HCT116 (cell line): ENCODE measurements at regions not wholly inside any gene's neighbourhood (a gene's known extent, or its start where the extent isn't known, plus 50 kb on each side); places are given as distances from the start of the nearest gene placed in this dataset.

Source experiments
- ATAC-seq: fragments of 200-7000 bp; cut with Tn5 transposase; 2 replicates; pipeline ENCODE4 v1.9.1; 2020; ENCODE audit warnings: mild to moderate bottlenecking, moderate library complexity
- BruUV-seq: library from RNA; stranded (reverse); fragments of 400-500 nt; replicated peaks from 2 replicates; lab custom pipeline; 2021; lab: Mats Ljungman, UMichigan
- CTCF ChIA-PET: fragments of 300-600 bp; sonication (Branson Sonifier 250); formaldehyde crosslinking; loops from one replicate; lab custom pipeline; 2021; ENCODE audit warnings: antibody characterized with exemption; lab: Charles Lee
- POLR2A ChIA-PET: fragments of 300-600, 350-600 bp; sonication (Branson Sonifier 250); formaldehyde crosslinking; loops from one replicate; lab custom pipeline; 2021; ENCODE audit warnings: antibody characterized with exemption; lab: Charles Lee
- RAD21 ChIA-PET, 2 experiments: fragments of 300-600 bp; sonication (Branson Sonifier 250); formaldehyde crosslinking; loops; one replicate each; lab custom pipeline; 2023; ENCODE audit warnings: low total read pairs in 2 of 2; ENCODE audit not compliant: uncharacterized antibody in 2 of 2, unreplicated experiment in 2 of 2, low non-redundant PET in 1 of 2; lab: Charles Lee
- DNase-seq: peaks from one replicate; pipeline ENCODE4 v3.0.0-alpha.2; 2010; ENCODE audit warnings: low read depth, low spot score
- H2AFZ ChIP-seq: fragments of 200-600 bp; shearing (Covaris generic), sonication (generic); 2 replicates; pipeline ENCODE4 v1.6.1; 2017; ENCODE audit warnings: low read depth, mixed run types, mixed read lengths, antibody characterized with exemption, low read length; ENCODE audit not compliant: poor library complexity, severe bottlenecking
- H3K27ac ChIP-seq: 2 replicates; pipeline ENCODE4 v1.5.1; 2012; ENCODE audit warnings: low read depth, low read length
- H3K27me3 ChIP-seq: fragments of 200-600 bp; sonication (generic); 2 replicates; pipeline ENCODE4 v1.6.1; 2016; ENCODE audit warnings: mixed run types, low read length, mixed read lengths; ENCODE audit not compliant: insufficient read depth
- H3K36me3 ChIP-seq, 2 experiments: fragments of 200-500 bp in 1 of 2; fragments of 200-600 bp in 1 of 2; sonication (Bioruptor generic) in 1 of 2; sonication (generic) in 1 of 2; 2 replicates each; pipeline versions ENCODE4 v1.5.1 to v1.6.1; 2014 to 2016; ENCODE audit warnings: low read length in 2 of 2, inconsistent platforms in 1 of 2, mixed read lengths in 1 of 2, mixed run types in 1 of 2; ENCODE audit not compliant: insufficient read depth in 2 of 2, control insufficient read depth in 1 of 2
- H3K4me1 ChIP-seq, 2 experiments: fragments of 200-600 bp in 1 of 2; sonication (generic) in 1 of 2; 2 replicates each; pipeline versions ENCODE4 v1.5.1 to v1.6.1; 2012 to 2017; ENCODE audit warnings: low read length in 2 of 2, inconsistent platforms in 1 of 2, mild to moderate bottlenecking in 1 of 2, mixed read lengths in 1 of 2, mixed run types in 1 of 2, moderate library complexity in 1 of 2; ENCODE audit not compliant: insufficient read depth in 2 of 2, control insufficient read depth in 1 of 2
- H3K4me2 ChIP-seq: fragments of 200-600 bp; sonication (generic); 2 replicates; pipeline ENCODE4 v1.6.1; 2017; ENCODE audit warnings: mixed run types, low read length, mixed read lengths
- H3K4me3 ChIP-seq, 2 experiments: fragments of 200-600 bp in 1 of 2; sonication (generic) in 1 of 2; replicated peaks in 1 of 2; 2 replicates each; pipeline ENCODE4 v1.5.1; 2011 to 2016; ENCODE audit warnings: low read length in 2 of 2, control low read depth in 1 of 2, low read depth in 1 of 2, mild to moderate bottlenecking in 1 of 2, mixed read lengths in 1 of 2, mixed run types in 1 of 2
- H3K79me2 ChIP-seq: fragments of 200-600 bp; sonication (generic); 2 replicates; pipeline ENCODE4 v1.6.1; 2017; ENCODE audit warnings: mild to moderate bottlenecking, mixed run types, low read length, moderate library complexity, mixed read lengths; ENCODE audit not compliant: insufficient read depth
- H3K9ac ChIP-seq: fragments of 200-600 bp; sonication (generic); 2 replicates; pipeline ENCODE4 v1.6.1; 2016; ENCODE audit warnings: low read length, mixed read lengths
- H3K9me2 ChIP-seq: fragments of 200-600 bp; sonication (generic), shearing (Covaris generic); 2 replicates; pipeline ENCODE4 v1.6.1; 2017; ENCODE audit warnings: mixed run types, mild to moderate bottlenecking, moderate library complexity; ENCODE audit not compliant: insufficient read depth
- H3K9me3 ChIP-seq, 2 experiments: fragments of 200-500 bp in 1 of 2; fragments of 200-600 bp in 1 of 2; sonication (Bioruptor generic) in 1 of 2; sonication (generic) in 1 of 2; 2 replicates each; pipeline ENCODE4 v1.6.1; 2014 to 2017; ENCODE audit warnings: low read length in 2 of 2, mixed read lengths in 2 of 2, inconsistent platforms in 1 of 2, low read depth in 1 of 2, mild to moderate bottlenecking in 1 of 2, mixed run types in 1 of 2, moderate library complexity in 1 of 2; ENCODE audit not compliant: control insufficient read depth in 1 of 2, insufficient read depth in 1 of 2
- H4K20me1 ChIP-seq: fragments of 200-600 bp; sonication (generic), shearing (Covaris generic); 2 replicates; pipeline ENCODE4 v1.6.1; 2017; ENCODE audit warnings: mixed run types, mild to moderate bottlenecking, moderate library complexity; ENCODE audit not compliant: insufficient read depth
- EGR1 ChIP-seq: IDR thresholded peaks from 2 replicates; pipeline ENCODE4 v1.6.1; 2012; ENCODE audit warnings: low read depth
- EZH2 ChIP-seq: fragments of 200-600 bp; sonication (generic); IDR thresholded peaks from 2 replicates; pipeline ENCODE4 v1.6.1; 2017; ENCODE audit warnings: antibody characterized with exemption, mixed run types
- FOSL1 ChIP-seq: IDR thresholded peaks from 2 replicates; pipeline ENCODE4 v1.6.1; 2012; ENCODE audit warnings: low read depth
- MAX ChIP-seq: IDR thresholded peaks from 2 replicates; pipeline ENCODE4 v1.6.1; 2012
- POLR2AphosphoS5 ChIP-seq: IDR thresholded peaks from 2 replicates; pipeline ENCODE4 v1.6.1; 2011; ENCODE audit warnings: mild to moderate bottlenecking, low read depth, low read length, moderate library complexity
- REST ChIP-seq: IDR thresholded peaks from 2 replicates; pipeline ENCODE4 v1.6.1; 2012; ENCODE audit warnings: low read depth
- SP1 ChIP-seq: IDR thresholded peaks from 2 replicates; pipeline ENCODE4 v1.6.1; 2012; ENCODE audit warnings: low read depth
- intact Hi-C: fragments of 100-400 bp; cut with micrococcal nuclease; formaldehyde crosslinking; loops from 2 replicates; pipeline ENCODE4 v1.10.0; 2022
- TF ChIP-seq, protein P1 (sequence below): IDR thresholded peaks from 2 replicates; pipeline ENCODE4 v1.6.1; 2011; ENCODE audit warnings: mild to moderate bottlenecking, low read length, moderate library complexity; ENCODE audit not compliant: insufficient replicate concordance; ENCODE audit errors: extremely low read depth

DNA sequence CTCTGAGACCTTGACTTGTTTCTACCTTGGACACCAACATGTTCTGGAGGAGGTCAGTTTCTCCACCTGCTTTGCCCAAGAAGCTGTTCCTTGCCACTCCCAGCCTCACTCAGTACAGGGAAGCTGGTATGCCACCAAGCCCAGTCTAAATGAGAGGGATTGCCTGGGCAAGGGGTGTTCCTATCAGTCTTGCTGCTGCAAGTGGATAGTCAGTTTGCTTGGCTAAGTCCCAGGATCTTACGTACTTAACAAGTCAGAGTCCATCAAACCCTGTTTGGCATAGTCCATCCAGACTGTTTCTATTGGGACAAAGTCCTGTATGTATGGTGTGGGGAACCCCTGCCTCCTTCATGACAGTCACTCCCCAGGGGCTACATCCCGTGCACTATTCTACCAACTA is 66.6 kb downstream of the RPL27A start:
- no peak overlapping the region for H2AFZ ChIP-seq
- DNase-seq (no peak), ATAC-seq (no peak)
- no peaks in the 10 kb centered on the region for H3K79me2 ChIP-seq
- H3K4me3 ChIP-seq: no peak overlapping the region
- TF ChIP-seq REST: no peak
- no peak for TF ChIP-seq EGR1
- no peak for TF ChIP-seq MAX
- H3K27ac ChIP-seq: no peak overlapping the region
- BruUV-seq: no TSS peak
- H3K9me3 ChIP-seq: no peaks in the 10 kb centered on the region
- no peaks in the 10 kb centered on the region for H4K20me1 ChIP-seq
- ChIA-PET RAD21 (no interaction called here), POLR2A (no interaction called here), CTCF (no interaction called here)
- no peak overlapping the region for H3K9ac ChIP-seq
- no peak overlapping the region for H3K4me2 ChIP-seq
- no peaks in the 10 kb centered on the region for H3K9me2 ChIP-seq
- intact Hi-C loops: no loop called here
- no peaks in the 10 kb centered on the region for H3K27me3 ChIP-seq
- no peaks in the 10 kb centered on the region for H3K36me3 ChIP-seq
- H3K4me1 ChIP-seq: peaks cover 19 to 21% of the 10 kb centered on the region in 2 experiments

GRCh38 chr11:8754241-8754640 is 71.6 kb downstream of the RPL27A start:
- Histone ChIP-seq H3K27me3 (no peaks in the 10 kb centered on the region), H3K79me2 (no peaks in the 10 kb centered on the region), H3K4me3 (no peak overlapping the region), H2AFZ (no peak overlapping the region), H3K9me2 (no peaks in the 10 kb centered on the region), H3K36me3 (no peaks in the 10 kb centered on the region), H3K9ac (no peak overlapping the region), H3K4me1 (peaks cover 0 to 13% of the 10 kb centered on the region in 2 experiments; a peak in 2 of 4 replicates), H3K9me3 (no peaks in the 10 kb centered on the region), H3K4me2 (no peak overlapping the region), H3K27ac (no peak overlapping the region), H4K20me1 (no peaks in the 10 kb centered on the region)
- DNase-seq: no peak
- intact Hi-C loops: no loop called here
- BruUV-seq: no TSS peak
- POLR2A ChIA-PET: no interaction called here
- ATAC-seq: no peak
- RAD21 ChIA-PET: no interaction called here
- CTCF ChIA-PET: no interaction called here
- TF ChIP-seq REST: no peak
- TF ChIP-seq POLR2AphosphoS5: no peak
- TF ChIP-seq SP1: no peak
- TF ChIP-seq FOSL1: no peak
- no peak for TF ChIP-seq EZH2
- TF ChIP-seq, protein P1, sequence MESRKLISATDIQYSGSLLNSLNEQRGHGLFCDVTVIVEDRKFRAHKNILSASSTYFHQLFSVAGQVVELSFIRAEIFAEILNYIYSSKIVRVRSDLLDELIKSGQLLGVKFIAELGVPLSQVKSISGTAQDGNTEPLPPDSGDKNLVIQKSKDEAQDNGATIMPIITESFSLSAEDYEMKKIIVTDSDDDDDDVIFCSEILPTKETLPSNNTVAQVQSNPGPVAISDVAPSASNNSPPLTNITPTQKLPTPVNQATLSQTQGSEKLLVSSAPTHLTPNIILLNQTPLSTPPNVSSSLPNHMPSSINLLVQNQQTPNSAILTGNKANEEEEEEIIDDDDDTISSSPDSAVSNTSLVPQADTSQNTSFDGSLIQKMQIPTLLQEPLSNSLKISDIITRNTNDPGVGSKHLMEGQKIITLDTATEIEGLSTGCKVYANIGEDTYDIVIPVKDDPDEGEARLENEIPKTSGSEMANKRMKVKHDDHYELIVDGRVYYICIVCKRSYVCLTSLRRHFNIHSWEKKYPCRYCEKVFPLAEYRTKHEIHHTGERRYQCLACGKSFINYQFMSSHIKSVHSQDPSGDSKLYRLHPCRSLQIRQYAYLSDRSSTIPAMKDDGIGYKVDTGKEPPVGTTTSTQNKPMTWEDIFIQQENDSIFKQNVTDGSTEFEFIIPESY: no peak
